T-helper 1 cell treated with Interleukin-12 subunit alpha and Interleukin-12 subunit beta and Interleukin-4 antibody, amounts not matched to agents 30 μg/mL and 1 μg/mL, for 36 hours (primary cell): ENCODE measurements at regions not wholly inside any gene's neighbourhood (a gene's known extent, or its start where the extent isn't known, plus 50 kb on each side); places are given as distances from the start of the nearest gene placed in this dataset.

Experiments
- H3K27ac Mint-ChIP-seq: one replicate; pipeline ENCODE4 v1.8.0; 2021; ENCODE audit warnings: mild to moderate bottlenecking, mixed read lengths
- H3K27me3 Mint-ChIP-seq: one replicate; pipeline ENCODE4 v1.8.0; 2021; ENCODE audit warnings: low read depth, mixed read lengths
- H3K36me3 Mint-ChIP-seq: one replicate; pipeline ENCODE4 v1.8.0; 2021; ENCODE audit warnings: low read depth, mixed read lengths
- H3K4me1 Mint-ChIP-seq: one replicate; pipeline ENCODE4 v1.8.0; 2021; ENCODE audit warnings: low read depth, mixed read lengths
- H3K4me3 Mint-ChIP-seq: one replicate; pipeline ENCODE4 v1.8.0; 2021; ENCODE audit warnings: mild to moderate bottlenecking, moderate library complexity, mixed read lengths
- H3K9me3 Mint-ChIP-seq: one replicate; pipeline ENCODE4 v1.8.0; 2021; ENCODE audit warnings: mixed read lengths

DNA sequence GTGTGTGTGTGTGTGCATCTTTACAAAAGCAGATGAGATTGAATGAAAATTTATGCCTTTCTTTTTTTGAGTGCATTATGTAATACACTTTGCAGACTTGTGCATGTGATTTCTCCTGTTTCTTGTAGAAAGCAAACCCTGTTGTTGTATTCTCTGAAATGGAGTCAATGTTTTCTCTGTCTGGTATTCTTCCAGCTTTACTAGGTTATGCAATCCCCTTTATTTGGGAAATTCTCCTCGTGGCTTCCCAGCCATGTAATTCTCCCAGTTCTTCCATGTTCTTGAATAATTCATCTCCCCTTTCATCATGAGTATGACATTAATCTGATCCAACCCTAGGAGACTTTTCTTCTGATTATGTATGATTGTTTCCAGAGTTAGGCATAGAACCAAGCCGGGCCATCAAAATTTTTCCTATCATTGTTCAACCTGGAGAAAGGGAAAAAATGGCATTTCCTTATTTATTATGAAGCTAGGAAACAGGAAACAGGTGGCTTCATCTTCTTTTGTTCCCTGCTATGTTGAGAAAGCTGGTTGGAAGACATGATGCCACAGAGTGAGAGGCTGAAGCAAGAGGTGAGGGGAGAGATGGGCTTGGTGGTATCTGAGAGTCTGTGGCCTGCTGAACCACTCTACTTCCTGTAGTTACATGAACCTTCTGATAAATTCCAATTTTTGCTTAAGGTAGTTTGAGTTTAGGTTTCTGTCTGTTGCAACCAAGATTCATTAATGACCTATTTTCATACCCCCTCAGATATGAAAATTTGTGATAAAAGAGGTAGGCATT is 68.8 kb downstream of the PRL start:
- Mint-ChIP-seq H3K27me3 (no peaks in the 10 kb centered on the region), H3K9me3 (no peaks in the 10 kb centered on the region), H3K4me1 (no peaks in the 10 kb centered on the region), H3K4me3 (no peak overlapping the region), H3K36me3 (no peaks in the 10 kb centered on the region), H3K27ac (no peak overlapping the region)

DNA sequence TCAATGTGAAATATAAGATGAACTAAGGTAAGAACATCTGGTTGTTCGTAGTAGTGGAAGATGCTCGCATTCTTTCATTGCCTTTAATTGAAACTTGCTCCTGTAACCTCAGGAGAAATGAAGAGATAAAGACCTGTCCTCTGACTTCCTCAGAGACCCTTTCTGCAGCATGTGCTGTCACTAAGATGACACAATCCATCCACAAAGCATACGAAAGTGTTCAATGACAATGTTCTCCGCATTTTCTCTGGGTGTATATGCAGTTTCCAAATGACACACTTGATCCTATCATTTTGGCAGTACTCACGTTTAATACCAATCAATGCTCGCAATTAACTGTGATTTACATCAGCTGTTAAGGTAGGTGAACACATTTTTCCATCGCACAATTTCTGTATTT is 65.8 kb downstream of the PRL start:
- no peaks in the 10 kb centered on the region for H3K27me3 Mint-ChIP-seq
- no peaks in the 10 kb centered on the region for H3K9me3 Mint-ChIP-seq
- H3K4me3 Mint-ChIP-seq, result no peak overlapping the region
- H3K36me3 Mint-ChIP-seq, result no peaks in the 10 kb centered on the region
- H3K4me1 Mint-ChIP-seq, result no peaks in the 10 kb centered on the region
- H3K27ac Mint-ChIP-seq, result no peak overlapping the region

DNA sequence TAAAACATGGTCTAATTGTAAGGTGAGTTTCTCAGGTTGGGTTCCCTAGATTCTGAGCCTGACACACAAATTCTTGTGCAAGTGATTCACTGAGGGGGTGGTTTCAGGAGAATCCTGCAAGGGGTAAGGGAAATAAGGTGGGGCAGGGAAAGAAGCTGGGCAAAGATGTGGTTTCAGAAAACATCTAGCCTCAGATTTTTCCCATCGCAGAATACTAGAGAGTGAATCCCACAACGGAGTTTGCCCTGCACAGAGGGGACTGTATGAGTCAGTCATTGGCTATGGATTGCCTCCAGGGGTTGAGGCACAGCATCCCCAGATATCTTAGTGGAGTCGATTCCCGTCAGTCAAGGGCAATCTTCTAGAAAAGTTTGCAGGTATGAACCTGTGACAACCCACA is 65.2 kb downstream of the PRL start:
- Mint-ChIP-seq H3K36me3 (no peaks in the 10 kb centered on the region), H3K27ac (no peak overlapping the region), H3K9me3 (no peaks in the 10 kb centered on the region), H3K4me3 (no peak overlapping the region), H3K4me1 (no peaks in the 10 kb centered on the region), H3K27me3 (no peaks in the 10 kb centered on the region)

DNA sequence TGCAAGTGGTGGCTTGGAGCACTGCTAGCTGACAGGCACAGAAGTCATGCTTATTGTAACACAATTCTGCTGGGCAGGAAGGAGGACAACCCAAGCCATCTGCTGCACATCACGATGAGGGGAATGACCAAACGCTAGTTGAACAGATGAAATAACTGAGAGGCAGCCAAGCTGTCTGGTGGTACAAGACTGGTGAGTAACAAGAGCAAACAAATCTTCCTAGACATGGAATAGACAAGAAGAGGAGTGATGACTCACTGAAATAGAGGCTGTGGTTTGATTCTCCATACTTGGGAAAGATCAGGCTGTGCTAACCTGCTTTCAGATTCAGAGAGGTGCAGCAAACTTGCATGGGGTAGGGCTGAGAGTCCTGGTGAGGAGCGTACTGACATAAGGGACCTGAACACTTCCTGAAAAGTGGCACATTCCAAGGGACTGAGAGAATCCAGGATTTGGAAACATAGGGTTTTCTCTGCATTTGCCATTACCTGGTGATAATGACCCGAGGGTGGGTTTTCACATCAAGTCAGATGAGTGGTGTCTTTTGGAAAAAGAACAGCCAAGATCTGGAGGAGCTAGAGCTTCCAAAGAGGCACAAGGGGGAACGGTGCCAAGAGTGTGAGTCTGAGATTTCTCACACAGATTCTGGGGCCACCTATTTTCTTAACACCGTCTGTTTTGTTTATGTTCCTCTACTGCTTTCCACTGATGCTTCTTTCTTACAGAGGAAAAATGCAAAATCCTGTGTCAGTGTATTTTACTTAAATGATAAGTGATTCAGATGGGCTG is 60.0 kb downstream of the PRL start:
- no peak overlapping the region for H3K27ac Mint-ChIP-seq
- no peaks in the 10 kb centered on the region for H3K27me3 Mint-ChIP-seq
- H3K9me3 Mint-ChIP-seq, result no peaks in the 10 kb centered on the region
- no peaks in the 10 kb centered on the region for H3K4me1 Mint-ChIP-seq
- H3K36me3 Mint-ChIP-seq, result no peaks in the 10 kb centered on the region
- no peak overlapping the region for H3K4me3 Mint-ChIP-seq
